ENCODE measurements at regions not wholly inside any gene's neighbourhood (a gene's known extent, or its start where the extent isn't known, plus 50 kb on each side); places are given as distances from the start of the nearest gene placed in this dataset.
"Not testable (repeated sequence)": the region's sequence is repeated elsewhere in the genome, so short reads cannot be mapped to it uniquely, and the experiment has no call there.

DNA sequence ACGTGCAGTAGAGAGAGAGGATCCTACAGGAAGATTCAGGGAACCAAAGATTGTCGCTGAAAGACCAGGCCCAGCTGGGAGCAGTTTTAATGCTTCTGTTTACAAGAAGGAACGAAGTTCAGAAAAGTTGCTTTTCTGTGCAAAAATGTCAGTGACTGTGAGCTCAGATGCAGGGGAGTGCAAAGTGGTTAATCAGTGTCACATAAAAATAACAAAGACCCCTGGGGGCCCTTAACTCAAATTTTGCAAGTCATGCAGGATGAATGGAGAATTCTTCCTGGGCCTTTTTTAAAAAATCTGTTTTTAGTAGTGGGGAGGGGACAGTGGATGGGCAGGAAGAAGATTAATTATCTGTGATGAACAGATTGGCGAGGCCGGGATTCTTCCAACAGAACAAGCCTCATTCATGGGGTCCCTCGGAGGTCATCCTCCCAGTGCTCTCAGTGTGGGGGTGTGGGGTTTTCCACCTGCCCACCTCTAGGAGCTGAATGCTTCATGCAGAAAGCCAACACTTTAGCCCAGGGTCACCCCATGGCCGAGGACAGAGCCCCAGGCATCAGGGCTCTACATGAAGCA, 167.2 kb downstream of the UQCRFS1 start:
- no peak for DNase-seq

DNA sequence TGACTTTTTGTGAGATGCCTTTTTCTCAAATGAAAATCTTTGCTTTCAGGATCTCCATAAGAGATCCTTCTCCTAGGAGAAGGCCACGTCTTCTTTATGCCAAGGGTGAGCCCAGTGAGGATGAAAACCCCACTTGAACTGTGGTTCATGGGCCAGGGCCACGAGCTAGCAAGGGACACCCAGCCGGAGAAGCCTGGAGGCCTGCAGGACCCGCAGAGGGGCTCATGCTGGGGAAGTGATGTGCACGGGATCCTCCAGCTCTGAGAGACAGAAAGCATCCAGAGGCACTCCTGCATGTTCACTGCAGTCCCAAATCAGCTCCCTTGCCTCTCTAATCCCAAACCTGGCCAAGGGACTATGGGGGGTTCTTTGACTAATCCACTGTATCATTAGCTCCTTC, 168.9 kb downstream of the UQCRFS1 start:
- DNase-seq = no peak

DNA sequence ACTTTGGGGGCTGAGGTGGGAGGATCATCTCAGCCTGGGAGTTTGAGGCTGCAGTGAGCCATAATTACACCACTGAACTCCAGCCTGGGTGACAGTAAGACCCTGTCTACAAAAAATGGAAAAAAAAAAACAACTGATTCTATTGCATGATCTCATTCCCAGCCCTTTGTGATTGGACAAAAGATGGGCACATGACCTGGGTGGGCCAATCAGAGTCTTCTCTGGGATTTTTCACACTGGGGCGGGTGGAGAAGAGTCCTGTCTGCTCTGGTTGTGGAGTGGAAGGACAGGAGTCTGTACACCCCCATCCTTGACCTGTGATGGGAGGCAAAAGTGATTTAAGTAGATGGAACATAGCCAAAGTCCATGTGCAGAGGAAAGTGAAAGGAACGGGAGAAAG, 170.5 kb downstream of the UQCRFS1 start:
- no peak for DNase-seq

DNA sequence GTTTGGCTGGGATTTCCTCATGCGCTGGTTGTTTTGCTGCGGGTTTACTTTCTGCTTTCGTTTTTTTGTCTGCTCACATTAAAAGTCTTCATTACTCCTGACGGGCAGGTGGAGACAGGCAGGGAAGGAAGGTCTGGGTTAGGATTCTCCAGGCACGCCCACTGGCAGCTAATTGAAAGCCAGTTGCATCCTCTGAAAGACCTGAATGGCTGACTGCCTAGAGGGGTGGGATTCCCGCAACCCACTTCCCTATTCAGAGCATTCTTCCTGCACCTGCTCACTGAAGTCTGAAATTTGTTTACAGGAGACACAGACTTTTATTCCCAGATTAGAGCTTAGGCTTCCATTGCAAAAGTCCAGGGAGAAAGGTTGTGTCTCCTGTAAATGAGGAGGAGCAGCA, 172.0 kb downstream of the UQCRFS1 start:
- no peak for DNase-seq

DNA sequence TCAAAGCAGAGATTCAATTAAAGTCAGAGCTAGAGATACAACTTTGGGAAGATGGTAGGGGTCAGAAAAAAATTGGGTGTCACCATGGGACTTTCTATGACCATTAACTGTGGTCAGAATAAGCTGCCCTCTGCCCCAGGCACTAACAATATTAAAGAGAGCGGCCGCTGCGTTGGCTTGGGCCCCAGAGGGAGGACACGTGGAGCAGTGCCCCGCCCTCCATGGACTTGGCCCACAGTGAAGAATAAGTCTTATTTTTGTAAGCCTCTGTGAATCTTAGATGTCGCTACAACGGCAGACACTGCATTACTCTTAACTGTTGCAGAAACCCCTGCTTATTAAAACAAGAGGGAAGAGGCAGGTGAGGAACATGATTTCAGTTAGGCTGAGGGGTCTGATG, 172.7 kb downstream of the UQCRFS1 start:
- no peak for DNase-seq

DNA sequence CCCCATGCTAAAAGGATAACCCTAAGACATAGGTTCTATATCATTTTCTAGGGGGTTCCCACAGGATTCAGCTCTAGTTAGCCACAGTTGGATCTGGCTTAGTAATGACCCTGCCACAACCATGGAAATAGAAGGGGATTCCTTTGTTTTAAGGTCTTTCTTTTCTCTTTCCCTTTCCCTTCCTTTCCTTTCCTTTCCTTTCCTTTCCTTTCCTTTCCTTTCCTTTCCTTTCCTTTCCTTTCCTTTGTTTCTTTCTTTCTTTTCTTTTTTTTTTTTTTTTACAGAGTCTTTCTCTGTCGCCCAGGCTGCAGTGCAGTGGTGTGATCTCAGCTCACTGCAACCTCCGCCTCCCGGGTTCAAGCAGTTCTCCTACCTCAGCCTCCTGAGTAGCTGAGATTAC, 173.9 kb downstream of the UQCRFS1 start:
- not testable (repeated sequence) for DNase-seq

DNA sequence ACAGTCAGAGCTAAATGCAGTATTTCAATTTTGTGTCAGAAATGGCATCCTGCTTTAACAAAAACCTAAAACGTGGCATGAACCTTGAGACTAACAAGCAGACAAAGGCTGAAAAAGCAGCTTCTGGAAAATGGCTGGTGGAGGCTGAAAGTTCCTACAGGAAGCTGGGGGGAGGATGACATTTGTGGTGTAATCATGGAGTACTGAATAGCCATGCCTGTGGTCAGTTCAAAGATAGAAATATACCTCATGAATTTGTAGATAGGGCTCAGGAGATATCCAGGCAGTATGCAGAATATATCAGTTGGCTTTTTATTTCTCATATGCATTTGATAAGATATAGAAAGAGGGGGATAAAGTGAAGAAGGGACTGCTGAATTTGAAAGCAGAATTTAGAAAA, 181.7 kb downstream of the UQCRFS1 start:
- no peak for DNase-seq

DNA sequence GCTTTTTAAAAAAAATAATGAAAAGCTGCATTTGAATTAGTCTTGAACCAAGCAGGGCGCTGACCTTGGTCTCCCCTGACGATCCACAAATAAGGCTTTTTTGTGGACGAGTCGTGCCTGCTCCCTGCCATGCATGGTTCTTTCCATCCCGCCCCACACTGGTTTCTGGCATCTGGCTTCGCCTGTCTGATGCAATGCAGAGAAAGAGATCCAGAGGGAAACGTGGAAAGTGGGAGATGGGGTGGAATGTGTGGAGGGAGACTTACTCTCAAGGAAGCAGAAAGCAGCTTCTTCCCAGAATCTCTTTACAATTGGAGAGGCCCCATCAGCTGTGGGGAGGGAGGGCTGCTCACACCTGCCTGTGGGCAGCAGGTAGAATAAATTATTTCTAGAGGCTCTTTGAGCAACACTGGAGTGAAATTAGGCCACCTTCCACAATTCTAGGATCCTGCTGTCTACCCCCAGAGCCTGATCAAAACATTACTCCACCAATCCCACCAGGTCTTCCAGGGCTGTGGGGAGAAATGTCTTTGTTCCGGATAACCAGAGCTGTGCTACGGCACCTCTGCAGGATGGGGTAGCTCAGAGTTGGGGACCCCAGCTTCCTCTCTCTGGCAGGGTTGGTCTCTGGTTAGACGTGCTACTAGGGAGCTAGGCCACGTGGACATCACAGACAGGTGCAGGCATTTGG, 183.5 kb downstream of the UQCRFS1 start:
- no peak for DNase-seq

DNA sequence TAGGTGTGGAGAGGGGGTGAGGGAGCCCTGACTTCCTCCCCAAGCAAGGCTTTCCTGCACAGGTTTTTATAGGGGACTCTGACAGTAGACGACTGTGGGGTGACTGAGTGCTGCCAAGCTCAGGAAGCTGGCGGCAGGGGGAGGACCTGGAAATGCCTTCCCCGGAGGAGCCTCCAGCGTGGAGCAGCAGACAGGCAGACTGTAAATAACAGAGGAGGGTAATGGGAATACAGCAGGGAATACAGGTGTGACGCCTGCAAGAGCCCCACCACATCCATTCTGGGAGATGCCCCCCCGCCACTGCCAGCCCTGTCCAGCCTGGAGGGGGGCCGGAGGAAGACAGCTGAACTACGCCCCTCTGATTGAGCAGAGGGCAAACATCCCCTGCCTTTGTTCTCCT, 190.4 kb downstream of the UQCRFS1 start:
- no peak for DNase-seq

DNA sequence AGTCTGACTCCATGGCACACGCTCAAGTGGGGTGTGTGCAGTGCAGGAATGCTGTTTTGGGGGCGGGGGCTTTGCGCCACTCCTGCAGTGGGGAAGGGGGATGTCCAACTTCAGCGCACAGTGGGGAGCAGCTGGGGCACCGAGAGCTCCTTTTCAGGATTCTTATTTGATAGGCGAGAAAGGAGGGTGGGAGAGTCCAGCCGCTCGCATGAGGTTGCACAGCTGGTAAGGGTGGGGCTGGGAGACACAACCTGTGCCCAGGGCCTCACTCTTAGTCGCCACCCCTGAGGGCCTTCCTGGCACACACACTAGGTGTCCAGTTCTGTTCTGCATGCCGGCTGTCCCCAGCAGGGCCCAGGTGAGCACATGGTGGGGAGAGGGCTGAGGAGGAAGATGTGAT, 190.8 kb downstream of the UQCRFS1 start:
- DNase-seq = no peak

DNA sequence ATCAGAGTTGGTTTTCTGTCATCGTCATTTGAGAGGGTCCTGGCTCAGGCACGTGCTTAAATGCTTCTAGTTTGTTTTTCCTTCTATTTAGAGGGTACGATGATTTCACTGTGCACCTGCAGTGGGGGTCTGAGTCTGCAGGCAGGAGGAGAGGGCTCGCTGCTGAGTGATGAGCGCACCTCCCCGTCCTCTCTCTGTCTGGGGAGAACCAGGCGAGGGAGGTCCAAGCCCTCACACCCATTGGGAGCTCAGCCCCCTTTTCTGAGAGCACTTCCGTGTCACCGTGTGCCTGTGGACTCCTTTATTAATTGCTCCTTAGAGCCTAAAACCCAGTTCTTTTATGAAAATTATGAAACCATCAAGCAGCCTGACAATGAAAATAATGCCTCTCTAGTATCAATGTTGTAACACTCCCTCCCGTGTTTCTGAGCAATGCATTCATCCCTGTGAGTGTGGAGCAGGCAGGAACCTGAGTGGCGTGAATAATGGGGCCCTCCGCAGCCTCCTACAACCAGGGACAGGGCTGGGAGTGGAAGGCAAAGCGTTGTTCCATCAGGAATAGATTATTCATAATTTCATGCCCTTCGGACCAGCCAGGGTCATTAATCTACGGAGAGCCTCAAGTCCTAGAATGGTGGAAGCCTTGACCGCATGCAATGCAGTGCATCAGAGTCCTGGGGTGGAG, 191.6 kb downstream of the UQCRFS1 start:
- no peak for DNase-seq

DNA sequence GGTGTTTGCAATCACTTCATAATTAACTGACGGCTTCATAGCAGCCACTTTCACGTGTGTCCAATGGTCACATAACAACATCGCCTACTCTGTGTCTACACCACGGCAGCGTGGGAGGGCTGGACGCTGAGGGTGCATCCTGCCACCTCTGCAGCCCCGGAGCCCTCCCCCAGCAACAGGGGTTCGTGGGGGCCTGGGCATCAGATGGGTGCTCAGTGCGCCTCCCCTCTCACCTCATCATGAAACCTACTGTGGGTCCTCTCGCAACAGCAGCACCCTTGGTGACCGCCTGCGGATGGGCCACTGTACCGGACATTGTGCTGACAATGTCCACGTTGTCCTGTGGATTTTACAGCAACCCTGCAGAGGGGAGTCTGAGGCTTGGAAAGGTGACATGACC, 193.5 kb downstream of the UQCRFS1 start:
- DNase-seq = no peak

DNA sequence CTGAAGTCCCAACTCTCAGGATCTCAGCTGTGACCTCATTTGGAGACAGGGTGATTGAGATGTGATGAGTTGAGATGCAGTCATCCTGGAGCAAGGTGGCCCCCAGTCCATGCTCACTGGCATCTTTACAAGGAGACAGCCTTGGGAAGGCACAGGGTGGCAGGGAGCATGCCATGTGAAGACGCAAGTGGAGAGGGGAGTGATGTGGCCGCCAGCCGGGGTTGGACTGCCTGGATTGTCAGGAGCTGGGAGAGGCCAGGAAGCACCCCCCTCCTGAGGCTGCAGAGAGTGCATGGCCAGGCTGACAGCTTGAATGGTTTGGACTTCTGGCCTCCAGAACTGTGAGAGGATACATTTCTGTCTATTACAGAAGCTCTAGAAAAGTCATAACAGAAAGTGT, 194.4 kb downstream of the UQCRFS1 start:
- no peak for DNase-seq

DNA sequence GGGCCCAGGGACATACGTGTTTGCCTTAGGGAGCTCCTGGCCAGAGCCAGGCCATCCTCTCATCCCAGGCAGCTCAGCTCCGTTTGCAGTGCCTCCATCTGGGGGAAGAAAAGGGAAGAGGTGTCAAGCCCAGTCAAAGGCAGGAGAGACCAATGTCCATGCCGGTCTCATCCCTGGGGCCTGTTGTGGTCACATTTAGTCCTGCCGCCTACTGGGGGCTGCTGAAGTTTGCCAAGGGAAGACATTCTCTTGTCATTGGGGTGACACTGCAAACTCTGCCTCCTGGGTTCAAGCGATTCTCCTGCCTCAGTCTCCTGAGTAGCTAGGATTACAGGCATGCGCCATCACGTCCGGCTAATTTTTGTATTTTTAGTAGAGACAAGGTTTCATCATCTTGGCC, 195.2 kb downstream of the UQCRFS1 start:
- DNase-seq = no peak

DNA sequence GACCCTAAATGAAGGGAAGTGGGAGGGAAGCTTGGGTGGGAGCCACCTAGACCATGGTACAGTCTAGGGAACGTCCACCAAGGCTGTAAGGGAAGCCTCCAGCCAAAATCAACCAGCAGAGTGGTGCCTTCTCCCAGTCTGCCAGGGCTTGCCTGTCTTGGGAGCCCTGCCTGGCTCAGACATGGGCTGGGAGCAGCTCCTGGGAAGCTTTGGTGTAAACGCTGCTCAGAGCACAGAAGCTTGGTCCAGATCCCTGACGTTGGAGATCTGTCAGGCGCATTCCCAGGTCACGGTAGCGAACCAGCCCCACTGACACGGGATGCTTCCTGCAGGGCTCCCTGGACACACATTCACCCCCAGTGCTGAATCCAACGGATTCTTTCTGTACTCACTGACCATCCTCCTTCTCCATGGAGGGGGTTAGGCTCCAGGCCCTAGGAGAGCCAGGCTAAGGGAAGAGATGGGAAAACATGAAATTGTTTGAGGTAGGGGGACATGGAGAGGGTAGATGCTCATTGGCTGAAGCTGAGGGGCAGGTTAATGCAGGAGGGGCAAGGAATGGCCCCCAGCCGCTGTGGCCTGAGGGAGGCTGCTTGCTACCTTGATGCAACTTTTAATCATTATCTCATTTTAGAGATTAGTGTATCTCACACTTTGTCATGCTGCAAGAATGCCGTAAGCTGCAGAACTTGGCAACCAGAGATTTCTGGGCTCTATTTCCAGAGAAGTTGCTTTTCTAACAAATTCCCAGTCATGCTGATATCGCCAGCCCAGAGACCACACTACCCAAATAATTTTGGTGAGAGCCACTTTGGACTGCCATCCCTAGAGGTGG, 195.8 kb downstream of the UQCRFS1 start:
- DNase-seq = no peak

DNA sequence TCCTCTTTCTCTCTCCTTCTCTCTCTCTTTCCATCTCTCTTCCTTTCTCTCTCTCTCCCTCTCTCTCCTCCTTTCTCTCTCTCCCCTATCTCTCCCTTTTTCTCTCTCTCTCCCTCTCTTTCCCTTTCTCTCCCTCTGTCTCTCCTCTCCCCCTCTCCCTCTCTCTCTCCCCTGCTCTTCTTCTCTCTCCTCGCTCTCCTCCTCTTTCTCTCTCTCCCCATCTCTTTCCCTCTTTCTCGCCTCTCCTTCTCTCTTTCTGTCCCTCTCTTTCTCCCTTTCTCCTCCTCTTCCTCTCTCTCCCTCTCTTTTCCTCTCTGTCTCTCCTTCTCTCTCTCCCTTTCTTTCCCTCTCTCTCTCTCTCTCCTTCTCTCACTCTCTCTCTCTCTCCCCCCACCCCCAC, 196.6 kb downstream of the UQCRFS1 start:
- DNase-seq = no peak

DNA sequence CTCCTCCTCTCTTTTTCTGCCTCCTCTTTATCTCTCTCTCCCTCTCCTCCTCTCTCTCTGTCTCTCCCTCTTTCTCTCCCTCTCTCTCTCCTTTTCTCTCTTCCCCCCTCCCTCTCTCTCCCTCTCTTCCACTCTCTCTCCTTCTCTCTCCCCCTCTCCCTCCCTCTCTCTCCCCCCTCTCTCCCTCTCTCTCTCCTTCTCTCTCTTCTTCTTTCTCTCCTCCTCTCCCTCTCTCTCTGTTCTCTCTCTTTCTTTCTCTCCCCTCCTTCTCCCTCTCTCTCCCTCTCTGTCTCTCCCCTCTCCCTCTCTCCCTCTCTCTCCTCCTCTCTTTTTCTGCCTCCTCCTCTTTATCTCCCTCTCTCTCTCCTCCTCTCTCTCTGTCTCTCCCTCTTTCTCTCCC, 197.4 kb downstream of the UQCRFS1 start:
- no peak for DNase-seq

DNA sequence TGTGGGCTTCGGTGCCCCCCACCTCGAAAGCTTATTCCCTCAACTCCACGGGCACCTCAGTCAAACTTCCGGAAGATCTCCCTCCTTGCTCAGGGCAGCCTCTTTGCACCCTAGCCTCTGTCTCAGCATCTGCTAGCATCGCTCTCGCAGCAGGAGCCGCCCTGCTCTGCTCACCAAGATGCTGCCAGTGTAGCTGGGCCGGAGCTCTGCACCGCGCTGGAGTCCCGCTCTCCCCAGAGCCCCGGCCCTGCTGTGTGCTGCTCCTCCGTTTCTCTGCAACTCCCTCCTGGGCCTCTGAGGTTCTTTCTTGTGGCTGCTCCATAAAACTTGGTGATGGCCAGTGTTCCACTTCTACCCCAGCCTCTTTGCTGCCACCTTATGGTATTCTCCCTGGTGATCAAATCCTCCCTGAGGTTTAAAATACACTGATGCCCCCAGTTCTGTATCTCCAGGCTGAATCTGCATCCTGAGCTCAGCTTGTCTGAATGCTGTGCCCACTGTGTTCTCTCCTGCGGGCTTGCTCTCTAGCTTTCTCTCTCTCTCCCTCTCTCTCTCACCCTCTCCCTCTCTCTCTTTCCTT, 198.0 kb downstream of the UQCRFS1 start:
- DNase-seq = no peak

DNA sequence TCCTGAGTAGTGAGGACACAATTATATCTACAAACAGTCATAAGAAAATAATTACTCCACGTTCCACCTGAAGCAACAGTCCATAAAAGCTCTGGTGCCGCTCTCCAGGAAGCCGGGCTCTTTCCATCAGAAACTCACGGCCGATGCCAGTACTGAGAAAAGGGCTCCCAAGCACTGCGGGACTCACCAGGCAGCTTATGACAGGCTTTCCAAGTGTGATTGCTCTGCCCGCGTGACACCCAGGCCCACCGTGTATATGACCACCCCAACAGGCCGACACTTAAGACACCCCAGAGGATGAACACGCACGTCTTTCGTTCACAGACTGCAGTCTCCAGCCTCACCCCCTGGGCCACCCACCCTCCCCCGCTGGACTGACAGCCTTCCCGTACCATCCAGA, 199.0 kb downstream of the UQCRFS1 start:
- no peak for DNase-seq

DNA sequence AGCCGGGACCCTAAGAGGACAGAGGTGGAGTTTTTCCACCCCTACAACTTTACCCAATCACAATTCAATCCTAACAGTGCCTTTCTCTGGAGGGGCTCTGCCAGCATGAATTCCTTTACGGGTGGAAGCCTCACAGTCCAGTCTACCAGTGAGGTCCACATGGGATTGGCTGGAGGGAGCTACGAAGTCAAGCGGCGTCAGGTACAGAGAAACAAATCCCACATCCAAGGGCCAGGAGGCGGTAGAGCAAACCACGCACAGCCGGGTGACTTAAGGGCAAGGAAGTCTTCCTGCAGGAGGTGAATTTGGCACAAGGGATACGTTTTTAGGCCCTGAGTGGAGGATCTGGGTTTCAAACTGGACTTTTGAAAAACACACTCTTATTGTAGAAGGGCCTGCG, 199.6 kb downstream of the UQCRFS1 start:
- no peak for DNase-seq

DNA sequence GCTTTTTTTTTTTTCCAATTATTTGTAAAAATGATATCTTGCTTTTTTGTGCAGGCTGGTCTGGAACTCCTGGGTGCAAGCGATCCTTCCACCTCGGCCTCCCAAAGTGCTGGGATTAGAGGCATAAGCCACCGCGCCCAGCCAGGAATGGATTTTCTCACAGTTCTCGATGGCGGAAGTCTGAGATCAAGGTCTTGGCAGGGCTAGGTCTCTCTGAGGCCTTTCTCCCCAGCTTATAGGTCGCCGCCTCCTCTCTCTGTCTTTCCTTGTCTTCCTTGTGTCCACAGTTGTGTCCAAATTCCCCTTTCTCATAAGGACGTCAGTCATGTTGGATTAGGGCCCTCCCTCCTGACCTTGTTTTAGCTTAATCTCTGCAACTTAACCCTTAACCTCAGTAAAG, 200.5 kb downstream of the UQCRFS1 start:
- no peak for DNase-seq

DNA sequence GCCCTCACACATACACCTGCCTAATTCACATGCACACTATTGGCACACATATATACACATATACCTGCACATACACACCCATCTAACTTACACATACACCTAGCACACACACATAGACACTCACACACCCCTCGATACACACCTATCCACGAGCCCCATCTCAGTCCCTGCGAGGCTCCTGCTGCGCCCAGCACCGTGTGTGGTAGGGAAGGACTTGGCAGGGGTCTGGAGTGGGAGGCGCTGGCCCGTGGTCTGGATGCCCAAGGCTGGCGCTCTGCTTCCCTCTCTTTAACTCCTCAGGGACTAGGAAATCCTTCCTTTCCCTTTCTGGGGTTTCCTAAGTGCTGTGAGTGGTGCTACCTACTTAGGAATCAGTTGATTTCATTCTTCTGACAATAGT, 202.7 kb downstream of the UQCRFS1 start:
- DNase-seq = no peak

DNA sequence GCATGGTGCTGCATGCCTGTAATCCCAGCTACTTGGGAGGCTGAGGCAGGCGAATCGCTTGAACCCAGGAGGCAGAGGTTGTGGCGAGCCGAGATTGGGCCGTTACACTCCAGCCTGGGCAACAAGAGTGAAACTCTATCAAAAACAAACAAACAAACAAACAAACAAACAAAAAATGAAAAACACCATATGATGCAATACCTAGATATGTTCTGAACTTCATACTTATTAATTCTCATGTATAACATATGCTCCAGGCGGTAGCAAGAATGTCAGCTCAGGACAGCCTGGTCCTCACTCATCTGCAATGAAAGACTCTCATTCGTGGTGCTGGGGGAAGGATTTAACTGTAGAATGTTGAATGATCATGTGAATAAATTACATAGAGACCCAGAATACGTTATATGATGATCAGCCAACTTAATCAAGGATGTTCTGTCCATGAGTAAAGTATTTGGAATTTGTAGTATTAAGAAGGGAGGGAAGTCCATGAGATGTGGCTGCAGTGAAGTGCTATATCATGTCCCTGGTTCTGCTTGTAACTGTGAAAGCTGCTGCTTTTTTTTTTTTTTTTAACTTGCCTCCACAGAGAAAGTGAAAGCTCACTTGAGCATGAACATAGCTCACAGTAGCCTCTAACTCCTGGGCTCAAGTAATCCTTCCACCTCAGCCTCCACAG, 206.8 kb downstream of the UQCRFS1 start:
- no peak for DNase-seq
